NCI-H82 (cell line): ENCODE measurements at regions not wholly inside any gene's neighbourhood (a gene's known extent, or its start where the extent isn't known, plus 50 kb on each side); places are given as distances from the start of the nearest gene placed in this dataset.

Experiments
- DNase-seq: peaks from one replicate; lab custom pipeline; 2025; lab: John Stamatoyannopoulos, UW

DNA sequence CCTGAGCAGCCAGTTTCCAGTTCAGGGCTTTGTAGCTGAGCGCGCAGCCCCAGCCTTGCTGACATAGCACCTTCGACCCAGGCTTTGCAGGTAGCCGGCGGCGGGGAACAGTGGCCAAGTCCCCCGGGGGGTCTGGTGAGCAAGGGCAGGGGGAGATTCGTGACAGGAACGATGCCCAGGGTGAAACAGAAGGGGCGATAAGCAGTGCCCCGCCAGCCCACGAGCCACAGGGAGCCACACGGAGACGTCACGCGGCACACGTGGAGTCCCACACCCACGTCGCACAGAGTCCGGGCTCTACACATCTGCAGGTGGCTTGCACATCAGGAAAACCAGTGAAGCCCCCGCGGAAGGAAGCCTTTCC, 127.2 kb downstream of the SOX1 start:
- DNase-seq: no peak

DNA sequence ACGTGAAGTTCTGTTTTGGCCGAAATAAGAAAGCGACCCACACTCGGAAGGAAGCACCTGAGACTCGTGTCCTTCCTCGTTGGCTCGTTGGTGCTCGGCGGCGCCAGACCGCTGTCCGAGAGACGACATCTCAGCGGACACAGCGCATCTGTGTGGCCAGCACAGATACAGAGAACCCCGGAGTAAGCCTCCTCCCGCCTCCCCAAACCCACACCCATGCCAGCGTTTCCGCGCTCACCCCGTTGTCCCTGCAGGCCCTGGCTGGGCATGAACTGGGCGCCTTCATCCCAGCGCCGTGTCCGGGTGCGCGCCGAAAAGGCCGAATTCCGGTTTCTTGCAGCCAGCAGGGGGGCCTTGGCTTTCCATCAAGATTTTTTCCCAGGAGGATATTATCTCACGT, 127.6 kb downstream of the SOX1 start:
- DNase-seq: no peak

DNA sequence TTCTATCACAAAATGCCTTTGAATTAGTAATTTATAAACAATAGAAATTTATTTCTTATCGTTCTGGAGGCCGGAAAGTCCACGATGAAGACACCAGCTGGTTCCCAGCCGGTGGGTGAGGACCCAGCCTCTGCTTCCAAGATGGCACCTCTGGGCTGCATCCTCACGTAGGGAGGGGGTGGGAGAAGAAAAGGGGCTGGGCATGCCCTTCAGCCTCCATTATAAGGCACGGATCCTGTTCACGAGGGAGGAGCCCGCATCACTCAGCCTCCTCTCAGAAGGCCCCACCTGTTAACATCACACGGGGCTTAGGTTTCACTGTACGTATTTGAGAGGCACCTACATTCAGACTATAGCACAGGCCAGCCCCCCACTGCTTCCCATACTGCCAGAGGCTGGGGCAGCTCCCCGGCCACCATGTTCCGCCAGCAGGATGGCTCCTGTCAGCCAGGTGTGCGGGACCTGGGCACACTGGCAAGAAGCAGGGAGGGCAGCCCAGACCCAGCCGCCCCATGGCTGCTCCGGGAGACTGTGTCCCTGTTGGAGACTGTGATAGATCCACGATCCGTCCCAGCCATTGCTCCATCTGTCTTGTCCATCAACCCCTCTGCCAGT, 131.6 kb downstream of the SOX1 start:
- no peak for DNase-seq

DNA sequence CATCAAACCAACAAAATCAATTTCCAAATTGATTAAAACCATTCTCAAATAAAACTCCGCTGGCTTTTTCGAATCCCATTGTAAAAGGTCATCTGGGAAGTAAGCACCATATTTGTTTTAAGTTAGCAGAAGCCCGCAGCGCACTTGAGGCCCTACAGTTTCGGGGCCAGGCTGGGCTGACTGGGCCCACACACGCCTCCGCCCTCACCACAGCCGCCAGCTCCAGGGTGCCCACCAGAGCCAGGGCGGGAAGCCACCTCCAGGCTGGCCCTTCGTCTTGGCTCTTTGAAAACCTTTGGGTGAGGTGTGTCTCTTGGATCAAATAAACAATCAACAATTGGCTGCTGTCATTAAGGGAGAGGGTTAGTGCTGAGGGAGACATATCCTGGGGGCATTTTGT, 133.3 kb downstream of the SOX1 start:
- DNase-seq: no peak

DNA sequence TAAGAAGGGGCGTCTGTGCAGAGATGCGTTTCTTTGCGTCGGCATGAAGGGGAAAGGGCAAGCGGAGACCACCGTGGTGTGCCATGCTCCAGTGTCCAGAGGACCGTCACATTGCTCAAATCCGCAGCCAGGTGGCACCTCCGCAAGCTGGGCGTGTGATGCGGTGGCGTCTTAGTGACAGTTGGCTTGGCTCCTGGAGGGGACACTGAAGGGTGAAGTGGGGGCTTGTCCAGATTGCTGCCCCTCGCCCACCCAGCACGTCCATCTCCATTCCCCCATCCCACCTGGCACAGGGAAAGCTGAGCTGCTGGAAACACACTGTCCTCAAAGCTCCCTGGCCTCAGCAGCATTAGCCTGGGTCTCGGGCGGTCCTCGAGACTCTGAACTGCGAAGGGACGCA, 135.3 kb downstream of the SOX1 start:
- no peak for DNase-seq

DNA sequence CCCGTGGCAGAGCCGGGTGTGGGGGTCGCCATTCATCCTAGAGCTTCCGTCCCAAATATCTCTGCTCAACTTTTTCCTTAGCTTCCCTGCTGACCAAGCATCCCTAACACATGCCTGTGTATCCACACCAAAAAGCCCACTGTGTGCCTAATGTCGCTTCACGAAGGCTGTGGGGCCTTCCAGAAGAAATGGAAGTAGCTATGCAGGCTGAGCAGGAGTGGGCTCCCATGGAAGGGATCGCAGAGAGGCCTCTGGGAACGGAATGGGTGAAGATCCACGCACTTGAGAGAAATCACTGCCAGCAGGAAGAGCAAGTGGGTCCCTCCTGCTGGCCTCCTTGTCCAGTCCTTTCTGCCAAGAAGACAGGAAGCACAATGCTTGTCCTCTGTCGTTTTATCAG, 136.0 kb downstream of the SOX1 start:
- no peak for DNase-seq

DNA sequence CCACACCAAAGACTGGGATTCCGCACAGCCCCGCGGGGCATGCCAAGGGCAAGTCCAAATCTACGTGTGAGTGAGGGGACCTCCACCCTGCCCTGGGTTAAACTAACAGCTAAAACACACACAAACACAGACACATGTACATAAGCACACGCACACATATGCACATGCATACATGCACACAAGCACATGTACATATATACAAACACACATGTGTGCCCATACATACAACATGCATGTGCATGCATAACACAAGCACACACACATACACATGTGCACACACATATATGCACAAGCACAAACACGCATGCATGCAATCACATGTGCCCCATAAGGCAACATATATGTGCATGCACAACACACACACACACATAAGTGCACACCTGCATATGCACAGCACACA, 136.7 kb downstream of the SOX1 start:
- DNase-seq: no peak

DNA sequence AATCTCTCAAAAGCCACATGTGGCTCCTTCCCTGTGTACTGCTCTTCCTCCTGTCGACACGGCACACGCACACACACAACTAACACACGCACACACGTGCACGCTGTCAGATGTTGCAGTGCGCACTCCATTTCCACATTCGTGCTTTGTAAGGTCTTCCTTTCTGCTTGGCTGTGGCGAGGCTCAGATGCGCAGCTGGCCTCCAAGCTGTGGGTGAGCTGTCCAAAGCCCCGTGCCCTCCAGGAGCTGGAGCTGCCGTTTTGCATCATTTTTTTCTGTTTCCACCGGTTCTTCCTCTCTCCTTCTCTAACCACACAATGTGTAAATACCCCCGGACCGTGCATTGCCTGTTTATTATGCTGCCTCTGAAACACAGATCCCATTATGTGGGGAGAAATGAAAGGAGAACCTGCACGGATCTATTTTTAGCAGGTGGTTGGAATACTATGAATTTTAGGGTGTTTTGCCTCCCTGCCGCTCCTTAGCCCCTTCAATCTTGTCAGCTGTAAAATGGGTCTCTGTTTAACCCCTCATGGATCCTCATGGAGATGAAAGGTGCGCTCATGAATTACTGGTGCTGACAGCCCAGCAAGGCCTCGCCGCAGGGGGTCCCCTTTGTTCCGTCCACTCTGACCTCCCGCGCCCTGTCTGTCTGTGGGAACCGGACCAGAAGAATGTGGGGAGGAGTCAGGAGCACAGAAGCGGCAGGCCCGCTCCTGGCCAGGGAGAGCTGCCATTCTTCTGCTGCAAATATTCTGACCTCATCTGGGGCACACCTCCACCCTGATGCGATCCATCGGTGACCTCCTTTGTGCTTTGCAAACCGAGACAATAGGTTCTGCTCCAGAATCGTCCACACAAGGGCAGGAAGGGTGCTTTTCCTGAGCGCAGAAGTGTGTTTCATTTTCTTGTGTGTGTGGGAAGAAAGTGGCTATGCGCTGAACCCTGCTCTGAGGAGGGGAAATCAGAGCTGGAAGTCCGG, 137.7 kb downstream of the SOX1 start:
- DNase-seq: no peak

DNA sequence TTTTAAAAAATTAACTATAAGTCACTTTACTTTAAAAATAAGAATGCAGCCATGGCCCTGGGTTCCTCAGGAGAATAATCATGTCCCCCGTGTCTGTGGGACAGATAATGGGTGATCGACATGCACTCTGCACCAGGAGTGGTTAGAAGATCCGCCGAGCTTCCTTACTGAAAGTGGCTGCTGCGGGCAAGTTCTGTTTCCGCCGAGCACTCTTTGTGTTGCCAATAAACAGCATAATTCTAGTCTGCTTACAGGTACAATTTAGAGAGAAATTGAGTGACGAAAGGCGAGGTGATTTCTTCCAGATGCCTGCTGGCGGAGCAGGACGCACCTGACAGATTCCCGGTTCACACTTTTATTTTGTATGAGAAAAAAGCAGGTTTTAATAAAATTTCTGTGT, 139.0 kb downstream of the SOX1 start:
- DNase-seq: no peak

DNA sequence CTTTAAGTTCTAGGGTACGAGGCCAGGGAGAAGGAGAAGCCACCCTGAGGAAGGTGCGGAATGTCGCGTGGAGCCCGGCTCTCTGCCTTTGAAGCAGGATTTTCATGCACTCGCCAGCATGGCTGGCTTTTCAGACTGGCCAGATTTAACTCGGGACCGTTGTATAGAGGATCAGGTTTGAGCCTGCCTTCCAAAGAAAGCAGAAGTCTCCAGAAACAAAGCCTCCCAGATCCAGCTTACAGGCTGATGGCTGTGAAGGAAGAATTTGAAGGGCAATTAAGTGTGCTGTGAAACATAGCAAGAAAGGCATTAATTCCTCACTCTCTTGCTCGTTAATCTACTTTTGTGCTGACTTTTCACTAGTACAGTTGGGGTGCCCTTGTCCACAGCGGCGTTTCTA, 140.2 kb downstream of the SOX1 start:
- no peak for DNase-seq

DNA sequence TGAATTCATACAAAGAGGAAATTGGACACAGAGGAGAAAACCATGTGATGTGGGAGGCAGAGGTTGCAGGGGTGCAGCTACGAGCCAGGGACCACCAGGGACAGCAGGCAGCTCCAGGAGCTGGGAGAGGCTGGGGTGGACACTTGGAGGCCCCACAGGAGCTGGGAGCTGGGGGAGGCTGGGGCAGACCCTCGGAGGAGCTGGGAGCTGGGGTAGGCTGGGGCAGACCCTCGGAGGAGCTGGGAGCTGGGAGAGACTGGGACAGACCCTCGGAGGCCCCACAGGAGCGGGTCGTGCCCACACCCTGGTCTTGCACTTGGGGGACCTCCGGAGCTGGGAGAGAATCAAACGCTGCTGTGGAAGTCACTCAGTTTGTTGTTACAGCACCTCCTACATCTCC, 141.7 kb downstream of the SOX1 start:
- no peak for DNase-seq

DNA sequence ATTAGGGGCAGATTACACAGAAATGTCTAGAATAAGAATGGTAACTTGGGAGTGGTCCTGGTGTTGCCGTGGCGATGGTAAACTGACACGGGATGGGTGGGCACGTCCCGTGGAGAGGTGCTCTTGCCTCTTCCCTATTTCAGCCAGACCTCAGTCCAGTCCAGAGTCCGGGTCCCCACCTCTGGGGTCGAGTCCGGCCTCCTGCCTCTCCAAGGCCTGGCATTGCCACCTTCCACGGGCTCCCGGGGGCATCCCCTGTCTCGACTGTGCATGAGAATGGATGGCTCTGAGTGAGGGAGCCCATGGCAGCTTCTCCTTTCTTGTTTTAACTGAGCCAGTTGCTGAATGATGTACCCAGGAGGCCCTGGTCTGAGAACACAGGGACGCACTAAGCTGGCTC, 142.3 kb downstream of the SOX1 start:
- DNase-seq: no peak

DNA sequence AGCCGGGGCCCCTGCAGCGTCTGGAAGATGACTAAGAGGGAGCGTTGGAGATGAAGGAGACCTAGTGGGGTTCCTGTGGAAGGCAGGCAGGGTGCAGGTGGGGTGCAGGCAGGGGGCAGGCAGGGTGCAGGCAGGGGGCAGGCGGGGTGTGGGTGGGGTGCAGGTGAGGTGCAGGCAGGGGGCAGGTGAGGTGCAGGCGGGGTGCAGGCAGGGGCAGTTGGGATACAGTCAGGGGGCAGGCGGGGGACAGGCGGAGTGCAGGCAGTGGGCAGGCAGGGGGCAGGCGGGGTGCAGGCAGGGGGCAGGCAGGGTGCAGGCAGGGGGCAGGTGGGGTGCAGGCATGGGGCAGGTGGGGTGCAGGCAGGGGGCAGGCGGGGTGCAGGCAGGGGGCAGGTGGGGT, 142.8 kb downstream of the SOX1 start:
- no peak for DNase-seq

DNA sequence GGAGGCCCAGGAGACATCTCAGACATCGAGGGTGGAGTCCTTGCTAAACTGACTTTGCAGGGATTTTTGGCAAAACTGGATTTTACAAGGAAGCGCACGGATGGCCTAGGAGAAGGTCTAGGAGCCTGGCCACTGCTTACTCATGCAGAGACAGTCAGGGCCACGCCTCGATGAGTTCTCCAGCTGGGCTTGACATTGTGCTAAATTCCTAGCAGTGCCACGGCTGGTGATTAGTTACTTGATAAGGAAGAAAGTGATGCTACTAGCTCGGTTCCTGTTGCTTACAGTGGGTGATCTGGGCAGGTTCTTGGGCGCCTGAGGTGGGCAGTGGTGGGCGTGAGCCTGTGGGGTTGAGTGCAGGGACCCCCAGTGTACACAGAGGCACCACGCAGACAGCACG, 143.4 kb downstream of the SOX1 start:
- DNase-seq: no peak

DNA sequence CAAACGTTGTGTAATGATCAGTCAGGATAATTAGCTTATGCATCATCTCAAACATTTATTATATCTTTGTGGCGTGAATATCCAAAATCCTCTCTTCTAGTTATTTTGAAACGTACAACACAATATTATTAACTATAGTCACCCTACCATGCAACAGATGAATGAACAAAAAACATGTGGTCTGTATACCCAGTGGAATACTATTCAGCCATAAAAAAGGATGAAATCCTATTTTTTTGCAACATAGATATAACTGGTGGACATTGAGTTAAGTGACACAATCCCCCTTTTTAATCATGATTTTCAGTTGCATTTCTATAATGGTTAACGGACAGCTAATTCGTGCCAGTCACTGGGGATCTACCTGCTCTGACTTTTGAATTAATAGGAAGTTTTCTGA, 145.6 kb downstream of the SOX1 start:
- no peak for DNase-seq

DNA sequence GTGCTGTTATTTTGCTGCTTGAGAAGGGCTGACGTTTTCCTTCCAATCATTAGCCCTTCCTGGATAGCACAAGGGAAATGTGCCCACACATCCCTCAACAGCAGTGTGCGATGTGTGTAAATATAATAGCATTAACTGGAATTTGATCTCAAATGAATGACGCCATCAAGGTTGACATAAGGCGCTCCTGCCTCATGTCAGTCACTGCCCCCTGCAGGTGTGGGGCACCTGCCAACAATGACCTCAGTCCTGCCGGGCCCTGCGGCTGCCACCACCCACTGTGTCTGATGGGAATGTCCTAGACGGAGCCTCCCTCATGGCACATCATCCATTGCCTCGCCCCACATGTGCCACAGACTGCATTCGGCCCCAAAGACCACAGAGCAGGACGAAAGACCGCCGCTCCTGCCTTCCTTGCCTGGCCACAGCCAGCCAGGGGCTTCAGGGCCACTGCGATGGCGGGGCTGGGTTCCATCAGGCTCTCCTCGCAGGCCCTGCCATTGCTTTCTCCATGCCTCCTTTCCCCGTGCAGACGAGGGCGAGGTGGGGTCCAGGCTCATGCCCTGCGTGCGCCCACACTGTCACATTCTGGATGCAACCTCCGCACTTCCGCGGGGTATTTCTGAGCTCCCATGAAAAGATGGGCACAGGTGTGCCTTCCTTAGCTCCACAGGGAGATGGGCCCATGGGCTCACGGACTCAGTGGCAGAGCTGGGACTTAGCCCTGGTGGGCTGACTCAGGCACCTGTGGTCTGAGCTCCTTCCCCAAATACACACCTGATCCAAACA, 146.7 kb downstream of the SOX1 start:
- peak; percentile 14 for DNase-seq

DNA sequence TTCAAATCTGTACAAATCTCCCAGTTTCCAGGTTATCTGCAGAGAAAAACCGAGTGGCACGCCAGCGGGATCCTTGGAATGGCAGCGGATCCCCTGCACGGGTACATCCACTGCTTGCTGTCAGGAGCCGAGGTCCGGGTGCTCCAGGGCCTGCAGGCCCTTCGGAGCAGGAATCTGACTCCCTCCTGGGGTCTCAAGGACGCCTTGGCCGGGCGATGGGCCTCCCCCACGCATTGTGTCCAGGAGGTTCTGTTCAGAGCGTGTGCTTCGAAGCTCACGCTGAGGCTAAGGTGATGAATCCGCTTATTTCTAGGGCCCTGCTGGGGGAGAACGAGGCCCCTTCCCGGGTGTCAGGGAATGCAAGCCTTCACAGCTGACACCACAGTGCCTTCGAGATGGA, 148.9 kb downstream of the SOX1 start:
- no peak for DNase-seq

DNA sequence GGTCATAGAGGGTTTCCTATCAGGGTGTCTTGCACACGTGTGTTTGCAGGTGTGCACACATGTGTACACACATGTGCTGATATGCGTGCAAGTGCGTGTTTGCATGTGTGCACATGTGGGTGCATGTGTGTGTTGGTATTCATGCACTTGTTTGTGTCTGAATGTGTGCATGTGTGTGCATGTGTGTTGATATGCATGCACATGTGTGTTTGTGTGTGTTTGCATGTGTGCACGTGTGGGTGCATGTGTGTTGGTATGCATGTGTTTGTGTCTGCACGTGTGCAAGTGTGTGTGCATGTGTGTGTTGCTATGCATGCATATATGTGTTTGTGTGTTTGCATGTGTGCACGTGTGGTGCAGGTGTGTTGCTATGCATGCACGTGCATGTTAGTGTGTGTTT, 150.5 kb downstream of the SOX1 start:
- no peak for DNase-seq

DNA sequence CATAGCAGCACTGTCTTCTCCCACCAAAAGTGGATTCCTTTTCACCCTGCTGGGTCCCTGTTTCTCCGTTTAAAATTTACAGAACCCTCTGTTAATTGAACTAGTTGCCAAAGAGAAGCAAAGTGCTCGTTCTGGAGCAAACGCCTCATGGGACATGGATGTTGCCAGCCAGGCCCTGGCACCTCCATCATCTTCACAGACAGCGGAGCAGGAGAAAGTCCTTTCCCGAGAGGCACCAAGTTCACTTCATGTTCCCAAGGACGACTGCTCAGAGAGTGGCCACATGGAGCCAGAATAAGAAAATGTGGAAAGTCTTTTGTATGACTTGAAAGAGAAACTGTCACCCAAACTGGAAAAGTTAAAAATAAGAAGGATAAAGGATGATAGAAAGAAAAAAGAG, 151.5 kb downstream of the SOX1 start:
- DNase-seq: no peak

DNA sequence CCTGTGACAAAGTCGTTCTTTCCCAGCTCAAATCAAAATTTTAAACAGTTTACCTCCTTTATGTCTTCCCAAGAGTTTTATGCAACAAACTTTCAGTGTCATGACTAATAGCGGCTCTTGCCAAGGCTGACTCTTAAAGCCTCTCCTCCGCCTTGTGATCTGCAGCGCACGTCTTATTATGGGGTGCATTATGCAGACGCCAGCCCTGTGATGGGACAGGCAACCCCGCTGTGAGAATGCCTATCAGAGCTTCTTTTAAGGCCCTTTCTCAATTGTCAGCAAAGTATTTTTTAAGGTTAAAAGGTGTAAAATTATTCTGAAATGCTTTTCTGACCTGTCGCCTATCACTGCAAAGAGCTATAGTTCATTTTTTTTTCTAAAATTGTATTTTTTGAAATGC, 152.8 kb downstream of the SOX1 start:
- DNase-seq: no peak

DNA sequence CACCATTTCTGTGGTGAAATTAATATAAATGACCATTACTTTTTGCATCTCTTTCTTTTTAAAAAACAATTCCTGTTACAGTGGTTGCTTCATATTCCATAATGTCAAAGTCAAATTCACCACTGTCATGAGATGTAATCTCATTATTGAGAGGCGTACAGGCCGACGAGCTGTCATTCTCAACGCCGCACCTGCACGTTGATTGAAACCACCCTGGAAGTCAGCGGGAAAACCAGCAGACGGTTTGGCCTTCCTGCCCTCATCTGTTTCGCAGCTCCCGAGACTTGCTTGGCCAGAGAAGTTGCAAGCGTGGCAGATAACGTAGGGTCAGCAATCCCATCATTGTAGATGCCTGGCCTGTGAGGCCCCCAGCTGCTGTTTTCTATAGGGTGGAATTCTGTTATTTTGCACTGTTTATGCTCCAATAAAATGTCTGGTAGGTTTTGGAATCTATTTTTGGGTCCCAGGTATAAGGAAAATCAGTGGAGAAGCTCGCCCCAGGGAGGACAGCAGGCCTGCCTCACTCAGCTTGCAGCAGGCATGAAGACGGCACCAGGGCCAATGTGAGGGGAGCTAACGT, 153.4 kb downstream of the SOX1 start:
- DNase-seq: no peak

DNA sequence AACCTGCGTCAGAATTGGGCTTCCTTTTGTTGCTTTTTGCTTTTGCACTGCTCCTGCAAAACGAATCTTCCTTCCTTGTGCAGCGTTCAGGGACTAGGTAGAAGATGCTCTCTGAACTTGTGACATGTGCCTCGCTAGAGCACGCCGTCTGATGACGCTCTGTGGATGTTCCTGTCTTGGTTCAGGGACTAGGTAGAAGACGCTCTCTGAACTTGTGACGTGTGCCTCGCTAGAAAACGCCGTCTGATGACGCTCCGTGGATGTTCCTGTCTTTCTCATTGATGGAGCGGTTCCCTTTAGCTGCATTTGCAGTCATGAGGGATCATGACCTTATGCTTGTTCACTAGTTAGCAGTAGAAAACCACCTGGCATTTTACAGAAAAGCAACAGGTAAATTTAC, 154.0 kb downstream of the SOX1 start:
- DNase-seq: no peak

DNA sequence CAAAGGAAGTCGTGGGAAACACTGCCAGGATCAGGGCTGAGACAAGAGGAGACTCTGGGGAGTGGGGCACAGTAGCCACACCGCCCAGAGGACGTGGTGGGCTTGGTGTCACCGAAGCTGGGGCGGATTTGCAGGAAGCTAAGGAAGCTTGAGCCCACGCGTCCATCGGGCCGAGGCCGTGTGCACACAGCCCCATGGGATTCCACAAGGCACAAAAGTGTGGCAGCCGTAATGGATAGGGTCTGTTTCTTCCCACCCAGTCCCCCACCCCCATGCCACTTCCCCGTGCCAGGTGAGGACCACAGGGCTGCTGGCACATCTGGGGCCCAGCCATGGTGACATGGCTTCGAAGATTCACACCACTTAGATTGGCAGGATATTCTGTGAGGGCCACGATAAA, 153.2 kb upstream of the SPACA7 start:
- no peak for DNase-seq
